Smooth muscle cell (in vitro differentiated cells): ENCODE measurements at regions not wholly inside any gene's neighbourhood (a gene's known extent, or its start where the extent isn't known, plus 50 kb on each side); places are given as distances from the start of the nearest gene placed in this dataset.

ENCODE experiments used
- DNase-seq: peaks from one replicate; lab custom pipeline; 2025; ENCODE audit not compliant: unreplicated experiment; lab: John Stamatoyannopoulos, UW
- H2AFZ ChIP-seq: fragments of 200-600 bp; sonication (generic); 2 replicates; pipeline ENCODE4 v1.6.0; 2016; ENCODE audit warnings: antibody characterized with exemption, low read depth, mild to moderate bottlenecking
- H3F3A ChIP-seq: fragments of 200-600 bp; sonication (generic); 2 replicates; pipeline ENCODE4 v1.6.0; 2017; ENCODE audit warnings: antibody characterized with exemption, low read depth
- H3K27ac ChIP-seq: fragments of 200-600 bp; sonication (generic); 2 replicates; pipeline ENCODE4 v1.5.1; 2016; ENCODE audit warnings: low read depth, mild to moderate bottlenecking
- H3K27me3 ChIP-seq: fragments of 200-600 bp; sonication (generic); 2 replicates; pipeline ENCODE4 v1.6.1; 2016; ENCODE audit warnings: low read depth, mild to moderate bottlenecking
- H3K36me3 ChIP-seq: fragments of 200-600 bp; sonication (generic); 2 replicates; pipeline ENCODE4 v1.5.1; 2016; ENCODE audit warnings: low read depth
- H3K4me1 ChIP-seq: fragments of 200-600 bp; sonication (generic); 2 replicates; pipeline ENCODE4 v1.5.1; 2016; ENCODE audit warnings: low read depth
- H3K4me2 ChIP-seq: fragments of 200-600 bp; sonication (generic); 2 replicates; pipeline ENCODE4 v1.6.0; 2016; ENCODE audit warnings: mild to moderate bottlenecking
- H3K4me3 ChIP-seq: fragments of 200-600 bp; sonication (generic); 2 replicates; pipeline ENCODE4 v1.5.1; 2016; ENCODE audit warnings: mild to moderate bottlenecking
- H3K79me2 ChIP-seq: fragments of 200-600 bp; sonication (generic); 2 replicates; pipeline ENCODE4 v1.6.0; 2016; ENCODE audit warnings: low read depth, mild to moderate bottlenecking
- H3K9ac ChIP-seq: fragments of 200-600 bp; sonication (generic); 2 replicates; pipeline ENCODE4 v1.6.0; 2016; ENCODE audit warnings: low read depth
- H3K9me3 ChIP-seq: fragments of 200-600 bp; sonication (generic); replicated peaks from 2 replicates; pipeline ENCODE4 v1.5.1; 2016; ENCODE audit warnings: low read depth
- H4K20me1 ChIP-seq: fragments of 200-600 bp; sonication (generic); 2 replicates; pipeline ENCODE4 v1.6.0; 2016; ENCODE audit warnings: low read depth
- WGBS: methylation state at CpG from one replicate; pipeline ENCODE4 v1.1.7; 2016; ENCODE audit warnings: low lambda C conversion rate; 5-methylcytosine and 5-hydroxymethylcytosine counted together
- TF ChIP-seq, protein P1 (sequence below): fragments of 200-600 bp; sonication (generic); IDR thresholded peaks from 2 replicates; pipeline ENCODE4 v1.5.1; 2017; ENCODE audit warnings: borderline replicate concordance, mild to moderate bottlenecking, antibody characterized with exemption; ENCODE audit not compliant: insufficient read depth, poor library complexity, severe bottlenecking

- no peak overlapping the region for H3K4me3 ChIP-seq
- H3F3A ChIP-seq, result no peaks in the 10 kb centered on the region
- H3K27ac ChIP-seq, result no peak overlapping the region
- TF ChIP-seq, protein P1, sequence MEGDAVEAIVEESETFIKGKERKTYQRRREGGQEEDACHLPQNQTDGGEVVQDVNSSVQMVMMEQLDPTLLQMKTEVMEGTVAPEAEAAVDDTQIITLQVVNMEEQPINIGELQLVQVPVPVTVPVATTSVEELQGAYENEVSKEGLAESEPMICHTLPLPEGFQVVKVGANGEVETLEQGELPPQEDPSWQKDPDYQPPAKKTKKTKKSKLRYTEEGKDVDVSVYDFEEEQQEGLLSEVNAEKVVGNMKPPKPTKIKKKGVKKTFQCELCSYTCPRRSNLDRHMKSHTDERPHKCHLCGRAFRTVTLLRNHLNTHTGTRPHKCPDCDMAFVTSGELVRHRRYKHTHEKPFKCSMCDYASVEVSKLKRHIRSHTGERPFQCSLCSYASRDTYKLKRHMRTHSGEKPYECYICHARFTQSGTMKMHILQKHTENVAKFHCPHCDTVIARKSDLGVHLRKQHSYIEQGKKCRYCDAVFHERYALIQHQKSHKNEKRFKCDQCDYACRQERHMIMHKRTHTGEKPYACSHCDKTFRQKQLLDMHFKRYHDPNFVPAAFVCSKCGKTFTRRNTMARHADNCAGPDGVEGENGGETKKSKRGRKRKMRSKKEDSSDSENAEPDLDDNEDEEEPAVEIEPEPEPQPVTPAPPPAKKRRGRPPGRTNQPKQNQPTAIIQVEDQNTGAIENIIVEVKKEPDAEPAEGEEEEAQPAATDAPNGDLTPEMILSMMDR, result no peak
- WGBS, result 81% methylated on average over 9 of the region's 9 CpGs
- no peaks in the 10 kb centered on the region for H3K79me2 ChIP-seq
- H3K9ac ChIP-seq, result no peak overlapping the region
- no peaks in the 10 kb centered on the region for H3K36me3 ChIP-seq
- H4K20me1 ChIP-seq, result no peaks in the 10 kb centered on the region
- H3K4me1 ChIP-seq, result peaks cover 9% of the 10 kb centered on the region
- DNase-seq, result no peak
- H3K9me3 ChIP-seq, result no peaks in the 10 kb centered on the region
- H3K27me3 ChIP-seq, result no peaks in the 10 kb centered on the region
- H2AFZ ChIP-seq, result no peak overlapping the region
- H3K4me2 ChIP-seq, result no peak overlapping the region
Observed at GRCh38 chr6:3571836-3572235, 115.0 kb upstream of the SLC22A23 start.

DNA sequence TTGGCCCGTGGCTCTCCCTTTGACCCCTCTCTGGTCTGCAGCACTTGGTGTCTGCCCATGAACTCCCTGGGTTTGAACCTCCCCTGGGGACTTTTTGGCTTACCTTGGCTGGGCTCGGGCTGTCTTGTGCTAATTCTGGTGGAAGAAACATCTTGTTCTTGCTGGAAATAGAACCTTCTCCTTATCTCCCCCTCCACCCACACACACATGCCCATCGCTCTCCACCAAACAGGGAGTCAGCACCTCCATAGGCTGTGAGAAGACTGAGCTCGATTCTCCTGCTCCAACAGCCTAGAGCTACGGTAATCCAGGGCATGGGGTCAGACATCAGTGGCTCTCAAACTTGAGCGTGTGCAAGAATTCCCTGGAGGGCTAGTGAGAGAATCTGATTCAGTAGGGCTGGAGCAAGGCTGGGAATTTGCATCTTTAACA is 114.4 kb upstream of the SLC22A23 start:
- no peaks in the 10 kb centered on the region for H3K9me3 ChIP-seq
- H3K4me2 ChIP-seq, result no peak overlapping the region
- H2AFZ ChIP-seq, result no peak overlapping the region
- H3K9ac ChIP-seq, result no peak overlapping the region
- no peaks in the 10 kb centered on the region for H3K79me2 ChIP-seq
- peaks cover 9% of the 10 kb centered on the region for H3K4me1 ChIP-seq
- WGBS, result 79% methylated on average over 6 of the region's 6 CpGs
- H3K4me3 ChIP-seq, result no peak overlapping the region
- DNase-seq, result no peak
- H3K27me3 ChIP-seq, result no peaks in the 10 kb centered on the region
- no peak overlapping the region for H3K27ac ChIP-seq
- H4K20me1 ChIP-seq, result no peaks in the 10 kb centered on the region
- TF ChIP-seq, protein P1, result no peak
- no peaks in the 10 kb centered on the region for H3F3A ChIP-seq
- H3K36me3 ChIP-seq, result no peaks in the 10 kb centered on the region

DNA sequence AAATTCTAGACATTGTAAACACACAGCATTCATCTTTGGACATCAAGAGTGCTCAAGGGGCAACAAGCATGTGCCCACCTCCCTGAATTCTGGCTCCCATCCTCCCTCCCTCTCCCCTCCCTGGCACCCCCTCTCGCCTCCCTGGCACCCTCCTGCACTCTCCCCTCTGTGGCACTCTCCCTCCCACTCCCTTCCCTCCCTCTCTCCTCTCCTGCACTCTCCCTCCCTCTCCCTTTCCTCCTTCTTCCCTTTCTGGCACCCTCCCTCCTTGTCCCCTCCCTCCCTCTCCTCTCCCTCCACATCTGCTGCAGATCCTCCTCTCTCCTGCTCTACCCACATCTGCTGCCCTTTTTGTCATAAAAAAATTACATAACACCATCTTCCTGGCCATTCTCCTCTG is 113.0 kb upstream of the SLC22A23 start:
- Histone ChIP-seq H3F3A (no peaks in the 10 kb centered on the region), H3K27me3 (no peaks in the 10 kb centered on the region), H3K4me3 (no peak overlapping the region), H3K9ac (no peak overlapping the region), H3K36me3 (no peaks in the 10 kb centered on the region), H3K4me1 (peaks cover 9% of the 10 kb centered on the region), H3K27ac (no peak overlapping the region), H4K20me1 (no peaks in the 10 kb centered on the region), H2AFZ (no peak overlapping the region), H3K9me3 (no peaks in the 10 kb centered on the region), H3K79me2 (no peaks in the 10 kb centered on the region), H3K4me2 (no peak overlapping the region)
- TF ChIP-seq, protein P1, result no peak
- no CpG with 5 or more reads among the region's 1 CpG for WGBS
- DNase-seq, result no peak

DNA sequence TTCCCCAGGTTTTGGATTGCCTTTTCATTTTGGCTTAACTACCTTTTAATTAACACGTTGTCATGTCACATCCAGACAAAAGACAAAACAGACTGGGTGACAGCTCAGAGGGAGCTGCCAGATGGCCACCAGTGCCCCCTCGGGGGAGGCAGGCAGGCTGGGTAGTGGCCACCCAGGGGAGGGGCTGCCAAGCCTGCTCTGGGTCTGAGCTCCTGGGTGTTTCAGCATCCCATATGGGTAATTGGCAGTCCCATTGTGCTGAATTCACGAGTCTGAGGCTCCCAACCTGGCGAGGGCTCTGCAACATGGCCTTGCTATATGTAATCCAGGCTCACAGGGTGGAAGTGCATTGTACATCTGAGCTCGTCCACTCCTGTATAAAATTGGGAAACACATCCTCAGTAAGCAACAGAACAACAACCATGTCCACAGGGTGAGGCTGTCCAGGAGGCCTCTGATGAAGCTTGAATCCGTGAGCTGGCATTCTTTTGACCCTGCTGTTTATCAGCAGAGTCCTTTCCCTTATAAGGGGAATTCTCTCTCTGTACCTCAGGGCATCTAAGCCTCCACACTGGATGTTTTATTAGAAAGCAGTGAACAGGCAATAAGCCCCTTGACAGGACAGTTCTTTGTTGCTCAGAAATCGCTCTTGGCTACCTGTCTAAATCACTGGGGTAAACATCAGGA is 111.7 kb upstream of the SLC22A23 start:
- no peak overlapping the region for H3K9ac ChIP-seq
- no peaks in the 10 kb centered on the region for H3K79me2 ChIP-seq
- H3K9me3 ChIP-seq, result no peaks in the 10 kb centered on the region
- TF ChIP-seq, protein P1, result no peak
- no peaks in the 10 kb centered on the region for H3F3A ChIP-seq
- no peaks in the 10 kb centered on the region for H3K36me3 ChIP-seq
- 68% methylated on average over 7 of the region's 7 CpGs for WGBS
- H2AFZ ChIP-seq, result peak overlapping the region; percentile 44
- no peaks in the 10 kb centered on the region for H4K20me1 ChIP-seq
- no peak for DNase-seq
- H3K4me3 ChIP-seq, result no peak overlapping the region
- H3K27ac ChIP-seq, result no peak overlapping the region
- peaks cover 9% of the 10 kb centered on the region for H3K4me1 ChIP-seq
- peak overlapping the region; percentile 48 for H3K4me2 ChIP-seq
- no peaks in the 10 kb centered on the region for H3K27me3 ChIP-seq
